Anterior cingulate cortex (tissue), 58 donors: ENCODE measurements at regions not wholly inside any gene's neighbourhood (a gene's known extent, or its start where the extent isn't known, plus 50 kb on each side); places are given as distances from the start of the nearest gene placed in this dataset.

Experiments
- DNase-seq, 58 donors: peaks; one replicate each; lab custom pipeline; 2025; lab: John Stamatoyannopoulos, UW

GRCh38 chr10:110395350-110396283, 90.9 kb upstream of the SMNDC1 start:
- DNase-seq = no peak

- DNase-seq = no peak
Observed at GRCh38 chr10:110396284-110396651, 91.5 kb upstream of the SMNDC1 start.

GRCh38 chr10:110397856-110398255, 93.1 kb upstream of the SMNDC1 start:
- no peak for DNase-seq

- DNase-seq = no peak
Observed at GRCh38 chr10:110398419-110399105, 93.8 kb upstream of the SMNDC1 start.

GRCh38 chr10:110399106-110399964, 94.6 kb upstream of the SMNDC1 start:
- no peak for DNase-seq

GRCh38 chr10:110399965-110400933, 95.5 kb upstream of the SMNDC1 start:
- no peak for DNase-seq

DNA sequence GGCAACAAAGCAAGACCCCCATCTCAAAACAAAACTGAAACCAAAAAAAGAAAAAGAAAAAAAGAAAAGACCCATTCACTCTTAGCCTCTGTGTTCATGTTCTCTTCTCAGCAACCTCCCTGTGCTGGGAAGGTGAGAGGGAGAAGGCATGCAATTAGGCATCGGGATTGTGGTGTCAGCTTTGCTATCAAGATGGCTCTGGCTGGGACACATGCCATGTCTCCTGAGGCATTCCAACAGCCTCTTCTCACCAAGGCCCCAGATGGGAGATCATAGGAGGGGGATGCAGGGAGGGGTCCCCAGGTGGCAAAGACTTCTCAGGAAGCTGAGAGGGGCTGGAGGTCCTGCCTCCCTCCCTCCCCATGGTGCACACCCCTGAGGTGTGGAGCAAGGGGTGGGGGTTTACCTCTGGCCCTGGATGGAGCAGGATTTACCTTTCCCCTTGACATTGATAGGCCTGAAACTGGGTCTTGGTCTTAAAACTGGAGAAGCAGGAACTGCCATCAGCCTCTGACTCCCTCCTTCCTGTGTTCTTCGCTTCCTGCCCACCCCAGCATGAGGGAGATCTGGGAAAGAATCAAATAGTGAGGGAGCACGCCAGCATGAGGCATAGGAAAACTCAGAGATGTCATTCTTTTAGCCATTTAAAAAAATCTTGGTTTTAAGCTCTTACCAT, 96.2 kb upstream of the DUSP5 start:
- DNase-seq = no peak

- no peak for DNase-seq
Observed at GRCh38 chr10:110402077-110402416, 95.7 kb upstream of the DUSP5 start.

DNA sequence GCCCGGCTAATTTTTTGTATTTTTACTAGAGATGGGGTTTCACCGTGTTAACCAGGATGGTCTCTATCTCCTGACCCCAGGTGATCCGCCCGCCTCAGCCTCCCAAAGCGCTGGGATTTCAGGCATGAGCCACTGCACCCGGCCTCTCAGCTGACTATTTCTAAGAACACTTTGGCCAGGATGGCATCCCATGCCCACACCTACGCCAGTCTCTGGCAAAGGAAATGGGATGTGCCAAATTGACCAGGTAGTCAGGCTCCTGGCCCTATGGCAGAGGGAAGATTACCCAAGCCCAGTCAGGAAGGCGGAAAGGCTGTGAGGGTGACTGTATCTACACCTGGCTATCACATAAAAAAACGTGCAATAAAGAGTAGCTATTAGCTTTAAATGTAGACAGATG, 94.1 kb upstream of the DUSP5 start:
- no peak for DNase-seq

- no peak for DNase-seq
Observed at GRCh38 chr10:110404413-110404812, 93.3 kb upstream of the DUSP5 start.

- DNase-seq = peak in 1 of 58 donors; percentile 7
Observed at GRCh38 chr10:110404825-110405224, 92.9 kb upstream of the DUSP5 start.

DNA sequence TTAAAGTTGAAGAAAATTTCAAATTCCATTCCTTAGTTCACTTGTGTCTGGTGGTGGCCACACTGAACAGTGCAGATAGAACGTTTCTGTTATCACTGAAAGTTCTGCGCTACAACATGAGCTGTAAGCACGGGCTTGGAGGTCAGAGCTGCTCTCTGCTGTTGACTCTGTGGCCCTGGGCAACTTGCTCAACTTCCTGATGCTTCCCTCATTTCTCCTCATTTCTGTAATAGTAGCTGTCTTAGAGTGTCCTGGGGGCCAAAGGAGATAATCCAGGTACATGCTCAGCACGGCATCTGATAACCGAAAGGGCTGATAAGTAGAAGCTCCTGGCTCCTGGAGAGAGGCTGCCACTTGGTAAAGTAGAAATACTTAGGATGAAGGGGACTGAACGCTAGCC, 92.3 kb upstream of the DUSP5 start:
- DNase-seq = no peak

DNA sequence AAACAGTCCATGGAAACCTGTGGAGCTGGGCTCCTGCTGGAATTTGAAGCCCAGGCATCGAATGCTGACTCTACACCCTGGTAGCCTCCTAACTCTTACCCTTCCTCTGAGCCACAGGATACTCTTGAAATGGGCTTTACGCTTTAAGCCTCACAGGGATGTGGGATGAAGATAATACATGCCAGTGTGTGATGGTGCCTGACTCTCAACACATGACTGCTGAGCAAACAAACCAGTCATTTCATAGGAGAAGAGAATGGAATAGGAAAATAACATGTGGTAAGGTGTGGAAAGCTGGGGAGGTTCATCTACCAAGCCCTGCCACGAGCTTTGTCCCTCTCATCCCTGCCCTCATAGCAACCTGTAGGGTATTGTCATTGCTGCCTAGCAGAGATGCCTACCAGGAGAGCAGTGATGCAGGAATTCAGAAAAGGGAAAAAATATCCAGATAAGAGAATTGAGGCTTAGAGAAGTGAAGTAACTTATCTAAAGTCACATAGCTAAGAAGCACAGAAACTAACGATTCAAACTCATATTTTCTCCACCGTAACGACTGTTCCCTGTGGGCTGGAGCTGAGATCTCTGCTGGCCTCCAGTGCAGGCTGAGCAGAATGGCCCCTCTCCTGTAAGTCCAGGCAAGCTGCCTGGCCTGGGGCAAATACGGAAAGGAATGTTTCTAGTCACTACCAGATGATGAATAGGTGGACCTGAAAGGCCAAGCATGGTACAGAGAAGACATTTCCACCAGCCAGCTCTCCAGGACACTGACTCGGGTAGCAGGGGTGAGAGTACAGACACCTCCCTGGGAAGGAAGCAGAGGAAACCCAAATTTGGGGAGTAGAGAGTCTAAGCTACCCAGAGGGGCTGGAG, 90.2 kb upstream of the DUSP5 start:
- no peak for DNase-seq

- no peak for DNase-seq
Observed at GRCh38 chr10:110408203-110408871, 89.4 kb upstream of the DUSP5 start.

GRCh38 chr10:110408943-110409342, 88.8 kb upstream of the DUSP5 start:
- DNase-seq = no peak

DNA sequence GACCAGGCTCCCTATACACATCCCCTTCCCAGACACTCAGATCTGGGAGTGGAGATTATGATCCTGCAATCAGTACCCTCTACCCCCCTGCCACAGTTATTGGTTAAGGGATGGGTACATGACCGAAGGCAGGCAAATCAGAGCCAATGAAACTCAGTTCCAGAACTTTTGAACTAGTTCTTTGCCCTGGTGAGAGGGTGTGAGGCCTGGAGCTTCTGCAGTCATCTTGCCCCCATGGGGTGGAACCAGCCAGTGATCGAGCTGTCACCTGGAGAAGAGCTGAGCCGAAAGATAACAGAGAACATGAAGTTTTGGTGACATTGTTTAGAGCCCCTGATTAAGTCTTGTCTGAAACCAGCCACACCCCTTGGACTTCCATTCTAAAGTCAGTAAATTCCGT, 88.2 kb upstream of the DUSP5 start:
- no peak for DNase-seq

GRCh38 chr10:110409926-110410325, 87.8 kb upstream of the DUSP5 start:
- no peak for DNase-seq
